ENCODE measurements at regions not wholly inside any gene's neighbourhood (a gene's known extent, or its start where the extent isn't known, plus 50 kb on each side); places are given as distances from the start of the nearest gene placed in this dataset.

DNA sequence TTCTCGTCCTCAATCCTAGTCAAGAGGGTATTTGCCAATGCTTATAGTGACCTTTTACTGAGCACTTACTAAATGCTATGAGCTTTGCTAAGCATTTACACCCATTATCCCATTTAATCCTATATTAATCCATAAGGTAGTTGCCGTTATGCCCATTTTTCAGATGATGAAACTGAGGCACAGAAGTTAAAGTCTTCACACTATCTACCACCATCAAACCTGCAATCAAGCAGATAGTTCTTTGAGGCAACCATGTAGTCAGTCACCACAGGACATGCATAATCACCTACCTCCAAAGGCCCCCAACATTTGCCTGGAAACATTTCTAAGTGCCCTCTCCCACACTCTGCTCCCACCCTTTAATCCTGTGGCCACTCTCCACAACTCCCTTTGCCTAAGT is 149.6 kb downstream of the LY86 start:
- no peaks in the 10 kb centered on the region for H3K36me3 ChIP-seq (replicated peaks in 1 of 2; ENCODE audit: control insufficient read depth in 1 of 2, insufficient read depth in 2 of 2, low read length in 1 of 2)
- H3K79me2 ChIP-seq (ENCODE audit: insufficient read depth): no peaks in the 10 kb centered on the region
- no peaks in the 10 kb centered on the region; a peak in 1 of 4 replicates for H3K4me1 ChIP-seq (ENCODE audit: control insufficient read depth in 1 of 2, insufficient read depth in 2 of 2, low read depth in 1 of 2, low read length in 1 of 2)
- no peak overlapping the region for H3K27ac ChIP-seq (ENCODE audit: low read depth in 2 of 2, low read length in 1 of 2)
- no peaks in the 10 kb centered on the region for H3K27me3 ChIP-seq (ENCODE audit: insufficient read depth)
- TF ChIP-seq SIN3A (IDR thresholded peaks at IDR 0.05; ENCODE audit: borderline replicate concordance, low read depth, low read length): no peak
- TF ChIP-seq, protein P1, sequence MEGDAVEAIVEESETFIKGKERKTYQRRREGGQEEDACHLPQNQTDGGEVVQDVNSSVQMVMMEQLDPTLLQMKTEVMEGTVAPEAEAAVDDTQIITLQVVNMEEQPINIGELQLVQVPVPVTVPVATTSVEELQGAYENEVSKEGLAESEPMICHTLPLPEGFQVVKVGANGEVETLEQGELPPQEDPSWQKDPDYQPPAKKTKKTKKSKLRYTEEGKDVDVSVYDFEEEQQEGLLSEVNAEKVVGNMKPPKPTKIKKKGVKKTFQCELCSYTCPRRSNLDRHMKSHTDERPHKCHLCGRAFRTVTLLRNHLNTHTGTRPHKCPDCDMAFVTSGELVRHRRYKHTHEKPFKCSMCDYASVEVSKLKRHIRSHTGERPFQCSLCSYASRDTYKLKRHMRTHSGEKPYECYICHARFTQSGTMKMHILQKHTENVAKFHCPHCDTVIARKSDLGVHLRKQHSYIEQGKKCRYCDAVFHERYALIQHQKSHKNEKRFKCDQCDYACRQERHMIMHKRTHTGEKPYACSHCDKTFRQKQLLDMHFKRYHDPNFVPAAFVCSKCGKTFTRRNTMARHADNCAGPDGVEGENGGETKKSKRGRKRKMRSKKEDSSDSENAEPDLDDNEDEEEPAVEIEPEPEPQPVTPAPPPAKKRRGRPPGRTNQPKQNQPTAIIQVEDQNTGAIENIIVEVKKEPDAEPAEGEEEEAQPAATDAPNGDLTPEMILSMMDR (IDR thresholded peaks at IDR 0.05): no peak
- no peak for TF ChIP-seq POLR2AphosphoS5 (IDR thresholded peaks at IDR 0.05; ENCODE audit: low read depth, low read length)
- no peak for TF ChIP-seq GABPA (IDR thresholded peaks at IDR 0.05; ENCODE audit: low read depth)
- TF ChIP-seq, protein P2, sequence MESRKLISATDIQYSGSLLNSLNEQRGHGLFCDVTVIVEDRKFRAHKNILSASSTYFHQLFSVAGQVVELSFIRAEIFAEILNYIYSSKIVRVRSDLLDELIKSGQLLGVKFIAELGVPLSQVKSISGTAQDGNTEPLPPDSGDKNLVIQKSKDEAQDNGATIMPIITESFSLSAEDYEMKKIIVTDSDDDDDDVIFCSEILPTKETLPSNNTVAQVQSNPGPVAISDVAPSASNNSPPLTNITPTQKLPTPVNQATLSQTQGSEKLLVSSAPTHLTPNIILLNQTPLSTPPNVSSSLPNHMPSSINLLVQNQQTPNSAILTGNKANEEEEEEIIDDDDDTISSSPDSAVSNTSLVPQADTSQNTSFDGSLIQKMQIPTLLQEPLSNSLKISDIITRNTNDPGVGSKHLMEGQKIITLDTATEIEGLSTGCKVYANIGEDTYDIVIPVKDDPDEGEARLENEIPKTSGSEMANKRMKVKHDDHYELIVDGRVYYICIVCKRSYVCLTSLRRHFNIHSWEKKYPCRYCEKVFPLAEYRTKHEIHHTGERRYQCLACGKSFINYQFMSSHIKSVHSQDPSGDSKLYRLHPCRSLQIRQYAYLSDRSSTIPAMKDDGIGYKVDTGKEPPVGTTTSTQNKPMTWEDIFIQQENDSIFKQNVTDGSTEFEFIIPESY (IDR thresholded peaks at IDR 0.05; ENCODE audit: borderline replicate concordance, low read depth): no peak
- TF ChIP-seq, protein P3, sequence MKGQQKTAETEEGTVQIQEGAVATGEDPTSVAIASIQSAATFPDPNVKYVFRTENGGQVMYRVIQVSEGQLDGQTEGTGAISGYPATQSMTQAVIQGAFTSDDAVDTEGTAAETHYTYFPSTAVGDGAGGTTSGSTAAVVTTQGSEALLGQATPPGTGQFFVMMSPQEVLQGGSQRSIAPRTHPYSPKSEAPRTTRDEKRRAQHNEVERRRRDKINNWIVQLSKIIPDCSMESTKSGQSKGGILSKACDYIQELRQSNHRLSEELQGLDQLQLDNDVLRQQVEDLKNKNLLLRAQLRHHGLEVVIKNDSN (IDR thresholded peaks at IDR 0.05; ENCODE audit: borderline replicate concordance, low read depth): no peak
- TF ChIP-seq FOXJ3 (CRISPR knock-in tag; IDR thresholded peaks at IDR 0.05): no peak
- TF ChIP-seq MEF2A (IDR thresholded peaks at IDR 0.05; ENCODE audit: borderline replicate concordance, low read depth): no peak
- TF ChIP-seq GATA2 (CRISPR knock-in tag; IDR thresholded peaks at IDR 0.05): no peak
- no peak for TF ChIP-seq RFX5 (IDR thresholded peaks at IDR 0.05; ENCODE audit: low read length)
- no peak for TF ChIP-seq TAF1 (IDR thresholded peaks at IDR 0.05; ENCODE audit: borderline replicate concordance, low read depth, low read length)
- no peak for TF ChIP-seq MXI1 (IDR thresholded peaks at IDR 0.05; ENCODE audit: low read depth, low read length)
- no peaks in the 10 kb centered on the region for H3F3A ChIP-seq (replicated peaks; ENCODE audit: insufficient read depth)
- no peak overlapping the region for H3K4me2 ChIP-seq
- no peaks in the 10 kb centered on the region for H3K9me3 ChIP-seq
- H4K20me1 ChIP-seq (ENCODE audit: insufficient read depth): no peaks in the 10 kb centered on the region
- no peak overlapping the region for H3K9ac ChIP-seq
- CTCF ChIA-PET: no interaction called here
- H3K9me2 ChIP-seq: no peaks in the 10 kb centered on the region
- no peak overlapping the region for H2AFZ ChIP-seq (ENCODE audit: low read depth)
- no peak overlapping the region for H3K4me3 ChIP-seq (ENCODE audit: low read depth in 2 of 2, low read length in 1 of 2)
- POLR2A ChIA-PET: no interaction called here
- DNase-seq: no peak
- 25% methylated on average over 2 of the region's 2 CpGs for WGBS (ENCODE audit: low lambda C conversion rate)

All from SK-N-SH (cell line).